ENCODE measurements at regions not wholly inside any gene's neighbourhood (a gene's known extent, or its start where the extent isn't known, plus 50 kb on each side); places are given as distances from the start of the nearest gene placed in this dataset.

DNA sequence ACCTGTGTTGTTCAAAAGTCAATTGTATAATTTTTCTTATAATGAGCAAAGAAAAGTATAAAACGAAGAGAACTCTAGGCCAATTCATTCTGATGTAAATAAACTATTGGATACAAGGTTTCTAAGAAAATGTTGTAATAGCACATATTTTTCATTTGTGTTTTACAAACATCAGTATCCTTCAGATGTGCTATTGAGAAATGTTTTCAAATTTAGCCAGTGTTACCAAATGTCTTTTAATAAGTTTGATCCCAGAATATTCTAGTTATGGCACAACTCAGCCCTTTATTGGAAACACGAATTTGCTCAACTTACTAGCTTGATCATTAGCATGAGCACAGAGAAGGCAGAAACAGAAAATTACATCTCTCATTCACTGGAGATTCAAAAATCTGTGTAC lies 319.3 kb downstream of the IL15 start:
- TF ChIP-seq CTCF (IDR thresholded peaks at IDR 0.05; ENCODE audit: poor library complexity, severe bottlenecking) (no peak), REST (IDR thresholded peaks at IDR 0.05; ENCODE audit: borderline replicate concordance) (no peak), EZH2 (IDR thresholded peaks at IDR 0.05; ENCODE audit: borderline replicate concordance, insufficient read depth, low read length, poor library complexity, severe bottlenecking) (no peak)

Data from neural cell (in vitro differentiated cells).